Heart right ventricle (tissue), 16 donors: ENCODE measurements at regions not wholly inside any gene's neighbourhood (a gene's known extent, or its start where the extent isn't known, plus 50 kb on each side); places are given as distances from the start of the nearest gene placed in this dataset.

Experiments
- ATAC-seq, 8 donors: fragments of 200-7000 bp; cut with Tn5 transposase; one replicate each; pipeline ENCODE4 v1.9.1; 2020; ENCODE audit warnings: mild to moderate bottlenecking in 8 of 8, moderate library complexity in 8 of 8, moderate number of reproducible peaks in 1 of 8
- DNase-seq, 2 donors: peaks; one replicate each; pipeline ENCODE4 v3.0.0-alpha.2; 2020
- H3K27ac ChIP-seq, 10 donors: fragments of 200-600 bp; sonication (generic) in 2 of 10; one replicate each; pipeline versions ENCODE4 v1.5.0 to v1.8.0; 2020 to 2022; ENCODE audit warnings: mild to moderate bottlenecking in 3 of 10
- H3K27me3 ChIP-seq, 7 donors: fragments of 200-600 bp; one replicate each; pipeline ENCODE4 v1.8.0; 2021 to 2022; ENCODE audit warnings: mild to moderate bottlenecking in 2 of 7
- H3K36me3 ChIP-seq, 9 donors: fragments of 200-600 bp; sonication (generic) in 1 of 9; one replicate each; pipeline versions ENCODE4 v1.5.0 to v1.8.0; 2020 to 2022; ENCODE audit warnings: mild to moderate bottlenecking in 2 of 9
- H3K4me1 ChIP-seq, 9 donors: fragments of 200-600 bp; sonication (generic) in 1 of 9; one replicate each; pipeline versions ENCODE4 v1.5.0 to v1.8.0; 2020 to 2022; ENCODE audit warnings: mild to moderate bottlenecking in 4 of 9
- H3K4me3 ChIP-seq, 10 donors: fragments of 200-600 bp; sonication (generic) in 2 of 10; one replicate each; pipeline versions ENCODE4 v1.5.0 to v1.8.0; 2020 to 2022; ENCODE audit warnings: mild to moderate bottlenecking in 7 of 10, moderate library complexity in 2 of 10
- H3K9me3 ChIP-seq, 11 donors: fragments of 200-600 bp in 10 of 11; sonication (generic) in 2 of 11; one replicate each; pipeline versions ENCODE4 v1.5.0 to v1.8.0; 2013 to 2022; ENCODE audit warnings: mild to moderate bottlenecking in 2 of 11, control low read depth in 1 of 11, moderate library complexity in 1 of 11
- CTCF ChIP-seq, 9 donors: fragments of 200-600 bp; sonication (generic) in 2 of 9; IDR thresholded peaks; one replicate each; pipeline versions ENCODE4 v1.5.0 to v1.8.0; 2021 to 2022; ENCODE audit warnings: antibody characterized with exemption in 9 of 9, mild to moderate bottlenecking in 5 of 9, moderate library complexity in 1 of 9
- WGBS, 2 donors: extraction: QIAGEN DNeasy Blood & Tissue Kit; methylation state at CpG; one replicate each; pipeline ENCODE4 v1.1.7; 2013; ENCODE audit warnings: inconsistent platforms in 1 of 2; 5-methylcytosine and 5-hydroxymethylcytosine counted together
- intact Hi-C, 10 donors: fragments of 100-400 bp; cut with DNase I; formaldehyde crosslinking; loops; one replicate each; pipeline versions ENCODE4 v1.11.1 to v1.14.2; 2022
- donor health status: Arrhythmogenic right ventricular cardiomyopathy.
- donor health status: ischemic (EF 13 %, LVEDD 7.1; RV severe dilation, severe dysfunction).
- donor health status: healthy with polysubstance abuse.
- donor health status: DM: no; HTN: yes; CAD: no.
- donor health status: DM: no; HTN: no; CAD: no.
- donor health status: ischemic (EF 25% LVEDD 6.9; RV normal size, moderate dysfunction).
- donor health status: ischemic (EF 25% LVEDD 5.7; RV mildly dilated, moderate dysfunction).
- donor health status: healthy.
- donor health status: DM: yes; HTN: yes; CAD: no.
- donor health status: Ischemic cardiomyopathy.
- donor health status: ischemic (EF 35%, LVEDD 5.7; RV mildly dilated, moderate dysfunction).
- donor health status: nonischemic (EF 11% LVEDD 7.7; RV severe dilation, severe dysfunction).
- donor health status: DM: yes; HTN: yes; CAD: no.
- donor health status: PGD.
- donor health status: ischemic (EF 29% LVEDD 5.4; RV normal size, mild dysfunction).
- donor health status: nonischemic (EF 23%, LVEDD 6.1; RV moderate dilation, normal function).

- Histone ChIP-seq H3K4me1 (no peaks in the 10 kb centered on the region), H3K27me3 (peaks cover 0 to 9% (median 0%) of the 10 kb centered on the region in 7 donors), H3K9me3 (no peaks in the 10 kb centered on the region), H3K27ac (no peak overlapping the region), H3K36me3 (no peaks in the 10 kb centered on the region), H3K4me3 (no peak overlapping the region)
- no peak for TF ChIP-seq CTCF (IDR thresholded peaks at IDR 0.05)
- whole genome bisulfite sequencing, 2 donors: 81 to 82% methylated on average over 10 of the region's 10 CpGs
- ATAC-seq: no peak
- intact Hi-C loops: loop anchor here in 1 of 10 donors (10.0 kb wide), 1 partner anchor 64 kb away; no protein-coding TSS in a partner anchor
- DNase-seq: no peak
These were observed 117.8 kb downstream of the WNT5A start for GRCh38 chr3:55369141-55369847.

GRCh38 chr3:55368366-55368765, 118.7 kb downstream of the WNT5A start:
- no peaks in the 10 kb centered on the region for H3K4me1 ChIP-seq
- DNase-seq: no peak
- no peaks in the 10 kb centered on the region for H3K9me3 ChIP-seq
- WGBS, 2 donors: 79 to 86% methylated on average over 6 of the region's 6 CpGs
- H3K36me3 ChIP-seq: no peaks in the 10 kb centered on the region
- no peak overlapping the region for H3K27ac ChIP-seq
- no peak for TF ChIP-seq CTCF (IDR thresholded peaks at IDR 0.05)
- H3K4me3 ChIP-seq: no peak overlapping the region
- intact Hi-C loops: loop anchor here in 1 of 10 donors (10.0 kb wide), 1 partner anchor 64 kb away; no protein-coding TSS in a partner anchor
- ATAC-seq: no peak
- H3K27me3 ChIP-seq: peaks cover 0 to 9% (median 0%) of the 10 kb centered on the region in 7 donors

- Histone ChIP-seq H3K4me1 (no peaks in the 10 kb centered on the region), H3K27ac (no peak overlapping the region), H3K27me3 (peaks cover 0 to 9% (median 0%) of the 10 kb centered on the region in 7 donors), H3K9me3 (no peaks in the 10 kb centered on the region), H3K4me3 (no peak overlapping the region), H3K36me3 (no peaks in the 10 kb centered on the region)
- ATAC-seq (no peak), DNase-seq (no peak)
- 27 to 32% methylated on average over 2 of the region's 2 CpGs for WGBS, 2 donors
- intact Hi-C loops: loop anchor here in 1 of 10 donors (10.0 kb wide), 1 partner anchor 63 kb away; no protein-coding TSS in a partner anchor
- TF ChIP-seq CTCF (IDR thresholded peaks at IDR 0.05): no peak
These were observed 119.7 kb downstream of the WNT5A start for GRCh38 chr3:55367384-55367783.

- no peak for DNase-seq
- Histone ChIP-seq H3K4me3 (no peak overlapping the region), H3K36me3 (no peaks in the 10 kb centered on the region), H3K27ac (no peak overlapping the region), H3K9me3 (no peaks in the 10 kb centered on the region), H3K4me1 (no peaks in the 10 kb centered on the region), H3K27me3 (peaks cover 0 to 4% (median 0%) of the 10 kb centered on the region in 7 donors)
- ATAC-seq: no peak
- intact Hi-C loops: loop anchor here in 1 of 10 donors (10.0 kb wide), 1 partner anchor 60 kb away; no protein-coding TSS in a partner anchor
- no peak for TF ChIP-seq CTCF (IDR thresholded peaks at IDR 0.05)
- WGBS, 2 donors: 78 to 82% methylated on average over 4 of the region's 4 CpGs
These were observed 122.7 kb downstream of the WNT5A start for GRCh38 chr3:55364421-55364820.
